ENCODE measurements at regions not wholly inside any gene's neighbourhood (a gene's known extent, or its start where the extent isn't known, plus 50 kb on each side); places are given as distances from the start of the nearest gene placed in this dataset.

DNA sequence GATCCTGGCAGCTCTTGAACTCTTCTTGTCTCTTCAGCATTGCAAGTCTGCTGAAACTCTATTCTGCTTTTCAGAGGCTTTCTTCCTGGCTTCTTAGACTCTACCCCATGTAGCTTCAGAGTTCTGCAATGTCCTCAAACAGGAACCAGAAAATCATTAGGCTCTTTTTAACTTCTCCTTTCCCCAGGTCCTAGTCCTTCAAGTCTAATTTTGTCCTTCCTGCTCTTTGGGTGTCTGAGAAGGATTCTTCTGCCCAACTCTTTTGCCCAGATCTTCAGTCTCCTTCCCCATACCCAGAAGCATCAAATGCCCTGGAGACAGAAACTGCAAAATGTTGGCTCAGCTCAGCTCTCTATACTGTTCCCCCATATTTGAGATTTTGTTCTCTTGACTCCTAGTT is 50.0 kb upstream of the CALM3 start (continued):
- no peak for TF ChIP-seq MAZ (IDR thresholded peaks at IDR 0.05; ENCODE audit: borderline replicate concordance, low read depth, low read length)

Measured in A549 (cell line).